Skeletal muscle satellite cell (primary cell): ENCODE measurements at regions not wholly inside any gene's neighbourhood (a gene's known extent, or its start where the extent isn't known, plus 50 kb on each side); places are given as distances from the start of the nearest gene placed in this dataset.
A peak's percentile ranks its signal among the peaks of the same experiment; 100 is the strongest.
"Not testable (repeated sequence)": the region's sequence is repeated elsewhere in the genome, so short reads cannot be mapped to it uniquely, and the experiment has no call there.

Experiments
- H3K27me3 ChIP-seq: 2 replicates; pipeline ENCODE4 v1.7.0; 2013; ENCODE audit warnings: low read length; ENCODE audit not compliant: control insufficient read depth, insufficient read depth
- H3K36me3 ChIP-seq: 2 replicates; pipeline ENCODE4 v1.7.0; 2013; ENCODE audit warnings: mild to moderate bottlenecking, control low read depth, low read length; ENCODE audit not compliant: insufficient read depth
- H3K4me1 ChIP-seq: 2 replicates; pipeline ENCODE4 v1.7.0; 2013; ENCODE audit warnings: low read length; ENCODE audit not compliant: control insufficient read depth, insufficient read depth
- H3K4me2 ChIP-seq: 2 replicates; pipeline ENCODE4 v1.7.0; 2013; ENCODE audit warnings: mild to moderate bottlenecking, low read length
- H3K4me3 ChIP-seq: 2 replicates; pipeline ENCODE4 v1.7.0; 2013; ENCODE audit warnings: low read length
- H3K9ac ChIP-seq: 2 replicates; pipeline ENCODE4 v1.7.0; 2013; ENCODE audit warnings: mild to moderate bottlenecking, low read depth, low read length, moderate library complexity
- H3K9me3 ChIP-seq: replicated peaks from 2 replicates; pipeline ENCODE4 v1.7.0; 2013; ENCODE audit warnings: mild to moderate bottlenecking, control low read depth, low read length

DNA sequence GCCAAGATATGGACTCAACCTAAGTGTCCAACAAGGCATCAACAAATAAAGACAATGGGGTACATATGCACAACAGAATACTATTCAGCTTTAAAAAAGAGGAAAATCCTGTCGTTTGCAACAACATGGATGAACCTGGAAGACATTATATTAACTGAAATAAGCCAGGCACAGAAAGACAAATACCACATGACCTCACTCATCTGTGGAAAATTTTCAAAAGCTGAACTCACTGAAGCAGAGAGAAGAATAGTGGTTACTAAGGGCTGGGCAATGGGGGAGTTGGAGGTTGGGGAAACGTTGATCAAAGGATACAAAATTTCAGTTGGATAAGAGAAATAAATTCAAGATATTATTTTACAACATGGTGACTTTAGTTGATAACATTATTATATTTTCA lies 221.4 kb upstream of the PITRM1 start:
- no peak overlapping the region for H3K9ac ChIP-seq
- peaks cover 7% of the 10 kb centered on the region for H3K4me1 ChIP-seq
- no peak overlapping the region for H3K4me3 ChIP-seq
- peaks cover 5% of the 10 kb centered on the region for H3K9me3 ChIP-seq
- no peak overlapping the region for H3K4me2 ChIP-seq
- H3K36me3 ChIP-seq = no peaks in the 10 kb centered on the region
- peaks cover 40% of the 10 kb centered on the region for H3K27me3 ChIP-seq

GRCh38 chr10:3391657-3392056 lies 219.1 kb upstream of the PITRM1 start:
- H3K36me3 ChIP-seq = no peaks in the 10 kb centered on the region
- peaks cover 39% of the 10 kb centered on the region for H3K27me3 ChIP-seq
- H3K4me3 ChIP-seq = no peak overlapping the region
- peaks cover 3% of the 10 kb centered on the region for H3K4me1 ChIP-seq
- peaks cover 5% of the 10 kb centered on the region for H3K9me3 ChIP-seq
- H3K4me2 ChIP-seq = no peak overlapping the region
- no peak overlapping the region for H3K9ac ChIP-seq

DNA sequence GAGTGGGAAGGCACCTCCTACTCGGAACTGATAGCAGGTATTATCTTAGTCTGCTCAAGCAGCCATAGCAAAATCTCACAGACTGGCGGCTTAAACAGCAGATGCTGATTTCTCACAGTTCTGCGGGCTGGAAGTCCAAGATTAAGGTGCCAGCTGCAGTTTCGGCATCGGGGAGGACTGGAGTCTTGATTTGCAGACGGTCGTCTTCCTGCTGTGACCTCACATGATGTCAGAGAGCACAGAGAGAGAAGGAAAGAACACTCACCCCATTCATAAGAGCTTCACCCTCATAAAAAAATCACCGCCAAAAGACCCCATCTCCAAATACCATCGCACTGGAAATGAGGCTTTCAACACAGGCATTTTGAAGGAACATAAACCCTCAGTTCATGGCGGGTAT lies 216.5 kb upstream of the PITRM1 start:
- H3K27me3 ChIP-seq = peaks cover 35% of the 10 kb centered on the region
- no peak overlapping the region for H3K9ac ChIP-seq
- no peaks in the 10 kb centered on the region for H3K4me1 ChIP-seq
- peak overlapping the region; percentile 31 for H3K4me2 ChIP-seq
- H3K36me3 ChIP-seq = no peaks in the 10 kb centered on the region
- no peak overlapping the region for H3K4me3 ChIP-seq
- peaks cover 10% of the 10 kb centered on the region for H3K9me3 ChIP-seq

DNA sequence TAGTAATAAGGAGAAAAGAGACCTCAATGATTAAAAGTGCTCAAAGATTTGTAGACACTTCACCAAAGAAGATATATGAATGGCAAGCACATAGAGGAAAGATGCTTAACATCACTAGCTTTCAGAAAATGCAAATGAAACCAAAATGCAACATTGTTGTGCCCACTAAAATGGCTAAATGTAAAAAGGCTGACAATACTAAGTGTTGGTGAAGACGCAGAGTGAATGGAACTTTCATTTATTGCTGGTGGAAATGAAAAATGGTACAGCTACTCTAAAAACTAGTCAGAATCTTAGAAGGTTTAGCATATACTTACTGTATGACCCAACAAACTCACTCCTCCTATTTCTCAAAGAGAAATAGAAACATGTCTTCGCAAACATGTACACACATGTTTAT lies 212.9 kb upstream of the PITRM1 start:
- Histone ChIP-seq H3K36me3 (no peaks in the 10 kb centered on the region), H3K4me3 (no peak overlapping the region), H3K4me2 (no peak overlapping the region), H3K27me3 (peaks cover 33% of the 10 kb centered on the region), H3K9ac (no peak overlapping the region), H3K4me1 (no peaks in the 10 kb centered on the region), H3K9me3 (peaks cover 10% of the 10 kb centered on the region)

- Histone ChIP-seq H3K27me3 (peaks cover 34% of the 10 kb centered on the region), H3K9me3 (peaks cover 10% of the 10 kb centered on the region), H3K9ac (no peak overlapping the region), H3K4me3 (no peak overlapping the region), H3K36me3 (no peaks in the 10 kb centered on the region), H3K4me2 (no peak overlapping the region), H3K4me1 (no peaks in the 10 kb centered on the region)
Observed at GRCh38 chr10:3382092-3382491, 209.5 kb upstream of the PITRM1 start.

DNA sequence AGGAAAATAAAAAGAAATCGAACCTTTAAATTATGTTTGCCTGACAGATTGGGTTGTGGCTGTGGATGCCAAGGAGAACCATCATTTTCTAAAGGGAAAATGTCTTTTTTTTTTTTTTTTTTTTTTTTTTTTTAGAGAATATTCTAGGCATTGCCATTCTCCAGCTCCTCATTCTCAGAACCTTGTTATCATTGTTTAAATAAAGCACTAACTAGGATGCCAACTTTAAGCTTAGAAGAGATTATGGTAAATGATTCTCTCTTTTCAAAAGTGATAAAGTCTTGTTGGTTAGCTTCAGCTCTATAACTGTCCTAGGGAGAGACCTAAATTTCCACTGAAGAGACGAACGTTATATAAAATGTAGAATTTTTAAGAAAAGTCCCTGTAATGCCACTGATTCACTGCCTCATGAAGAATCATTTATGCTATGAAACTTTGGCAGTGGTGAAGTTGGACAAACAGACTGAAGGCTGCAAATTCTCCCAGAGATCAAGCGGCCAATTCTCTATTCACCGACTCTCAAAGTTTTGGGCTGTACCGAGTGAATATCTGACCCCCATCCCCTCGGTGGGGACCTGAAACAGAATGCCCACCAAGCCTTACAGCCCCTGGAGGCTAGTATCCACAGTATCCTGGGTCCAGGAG lies 207.9 kb upstream of the PITRM1 start:
- H3K4me3 ChIP-seq = no peak overlapping the region
- H3K4me1 ChIP-seq = no peaks in the 10 kb centered on the region
- peaks cover 2% of the 10 kb centered on the region for H3K9me3 ChIP-seq
- no peak overlapping the region for H3K9ac ChIP-seq
- H3K36me3 ChIP-seq = no peaks in the 10 kb centered on the region
- no peak overlapping the region for H3K4me2 ChIP-seq
- H3K27me3 ChIP-seq = peaks cover 29% of the 10 kb centered on the region

DNA sequence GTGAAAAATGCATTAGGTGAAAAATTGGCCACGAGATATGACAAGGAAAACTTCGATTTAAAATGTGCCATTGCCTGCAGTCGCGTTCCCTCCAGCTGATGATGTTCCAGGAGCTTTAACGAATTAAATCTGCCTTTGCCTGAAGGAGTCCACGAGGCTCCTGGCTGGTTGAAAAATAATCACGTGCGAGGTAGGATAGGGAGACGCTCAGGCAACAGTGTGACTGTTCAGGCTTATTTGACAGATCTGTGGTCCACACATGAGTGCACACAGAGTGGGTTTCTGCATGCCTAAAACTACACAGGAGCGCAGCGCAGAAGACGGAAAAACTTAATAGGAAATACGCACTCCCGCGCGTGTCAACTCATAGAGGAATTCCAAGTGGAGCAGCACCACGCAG lies 204.0 kb upstream of the PITRM1 start:
- Histone ChIP-seq H3K9me3 (no peaks in the 10 kb centered on the region), H3K36me3 (no peaks in the 10 kb centered on the region), H3K4me1 (no peaks in the 10 kb centered on the region), H3K4me2 (no peak overlapping the region), H3K4me3 (no peak overlapping the region), H3K27me3 (peaks cover 34% of the 10 kb centered on the region), H3K9ac (no peak overlapping the region)

DNA sequence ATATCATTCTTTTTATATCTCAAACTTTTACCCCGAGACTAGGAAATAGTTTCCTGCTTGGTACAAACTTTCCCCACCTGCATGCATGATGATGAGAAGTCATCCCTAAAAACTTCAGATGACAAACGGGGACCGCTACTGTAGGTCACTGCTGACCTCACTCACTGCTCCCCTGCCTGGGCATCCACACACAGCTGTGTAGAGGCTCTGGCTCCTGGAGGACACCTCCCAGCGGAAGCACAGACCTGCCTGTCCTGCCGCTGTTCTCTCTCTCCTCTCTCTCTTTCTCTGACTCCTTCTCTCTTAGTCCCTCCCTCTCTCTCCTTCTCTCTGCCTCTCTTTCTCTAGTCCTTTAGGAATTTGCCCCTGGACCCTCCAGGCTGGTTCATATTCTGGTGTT lies 202.9 kb upstream of the PITRM1 start:
- no peak overlapping the region for H3K9ac ChIP-seq
- no peak overlapping the region for H3K4me3 ChIP-seq
- no peaks in the 10 kb centered on the region for H3K4me1 ChIP-seq
- peaks cover 34% of the 10 kb centered on the region for H3K27me3 ChIP-seq
- no peaks in the 10 kb centered on the region for H3K9me3 ChIP-seq
- no peaks in the 10 kb centered on the region for H3K36me3 ChIP-seq
- no peak overlapping the region for H3K4me2 ChIP-seq

- Histone ChIP-seq H3K9ac (no peak overlapping the region), H3K4me2 (no peak overlapping the region), H3K27me3 (peaks cover 33% of the 10 kb centered on the region)
Observed at GRCh38 chr10:3374914-3375313, 202.3 kb upstream of the PITRM1 start.

DNA sequence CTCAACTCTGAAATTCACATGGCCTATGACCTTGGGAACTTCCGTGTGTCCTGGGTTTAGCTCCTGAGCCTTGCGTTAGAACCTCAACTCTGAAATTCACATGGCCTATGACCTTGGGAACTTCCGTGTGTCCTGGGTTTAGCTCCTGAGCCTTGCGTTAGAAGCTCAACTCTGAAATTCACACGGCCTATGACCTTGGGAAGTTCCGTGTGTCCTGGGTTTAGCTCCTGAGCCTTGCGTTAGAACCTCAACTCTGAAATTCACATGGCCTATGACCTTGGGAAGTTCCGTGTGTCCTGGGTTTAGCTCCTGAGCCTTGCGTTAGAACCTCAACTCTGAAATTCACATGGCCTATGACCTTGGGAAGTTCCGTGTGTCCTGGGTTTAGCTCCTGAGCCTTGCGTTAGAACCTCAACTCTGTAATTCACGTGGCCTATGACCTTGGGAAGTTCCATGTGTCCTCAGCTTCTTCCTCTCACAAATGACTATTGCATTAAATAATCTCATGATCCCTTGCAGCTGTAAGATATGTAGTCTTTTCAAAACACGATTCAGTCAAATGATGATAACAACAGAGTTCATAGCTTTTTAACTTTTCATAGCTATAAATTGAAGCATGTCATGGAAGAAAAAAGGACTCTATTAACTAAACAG lies 200.9 kb upstream of the PITRM1 start:
- H3K9me3 ChIP-seq, H3K9ac ChIP-seq, H3K4me2 ChIP-seq, H3K4me1 ChIP-seq, H3K4me3 ChIP-seq, H3K36me3 ChIP-seq: not testable (repeated sequence)
- peaks cover 19% of the 10 kb centered on the region for H3K27me3 ChIP-seq

More at GRCh38 chr10:3374914-3375313, 202.3 kb upstream of the PITRM1 start:
- Histone ChIP-seq H3K9me3 (no peaks in the 10 kb centered on the region), H3K4me1 (no peaks in the 10 kb centered on the region), H3K36me3 (no peaks in the 10 kb centered on the region), H3K4me3 (no peak overlapping the region)

- H3K36me3 ChIP-seq = no peaks in the 10 kb centered on the region
- H3K9me3 ChIP-seq = no peaks in the 10 kb centered on the region
- peaks cover 15% of the 10 kb centered on the region for H3K27me3 ChIP-seq
- no peak overlapping the region for H3K4me2 ChIP-seq
- H3K9ac ChIP-seq = no peak overlapping the region
- H3K4me3 ChIP-seq = no peak overlapping the region
- no peaks in the 10 kb centered on the region for H3K4me1 ChIP-seq
Observed at GRCh38 chr10:3372281-3372680, 199.7 kb upstream of the PITRM1 start.

DNA sequence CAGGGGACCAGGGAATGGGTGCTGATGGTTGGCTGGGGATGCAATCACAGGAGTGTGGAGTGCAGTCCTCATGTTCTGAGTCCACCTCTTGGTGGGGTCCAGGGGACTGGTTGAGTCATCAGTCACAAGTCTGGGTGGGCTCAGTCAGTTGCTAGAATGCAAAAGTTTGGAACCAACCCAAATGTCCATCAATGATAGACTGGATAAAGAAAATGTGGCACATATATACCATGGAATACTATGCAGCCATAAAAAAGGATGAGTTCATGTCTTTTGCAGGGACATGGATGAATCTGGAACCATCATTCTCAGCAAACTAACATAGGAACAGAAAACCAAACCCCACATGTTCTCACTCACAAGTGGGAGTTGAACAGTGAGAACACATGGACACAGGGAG lies 199.0 kb upstream of the PITRM1 start:
- H3K27me3 ChIP-seq = peaks cover 14% of the 10 kb centered on the region
- not testable (repeated sequence) for H3K4me2 ChIP-seq, H3K36me3 ChIP-seq, H3K9ac ChIP-seq, H3K4me3 ChIP-seq, H3K4me1 ChIP-seq, H3K9me3 ChIP-seq
